ENCODE measurements at regions not wholly inside any gene's neighbourhood (a gene's known extent, or its start where the extent isn't known, plus 50 kb on each side); places are given as distances from the start of the nearest gene placed in this dataset.

GRCh38 chr16:51402785-51403184, 251.7 kb upstream of the SALL1 start:
- no peak for TF ChIP-seq CTCF (IDR thresholded peaks at IDR 0.05; ENCODE audit: extremely low read depth, low read depth, low read length)
- no peaks in the 10 kb centered on the region for H3K27me3 ChIP-seq (ENCODE audit: insufficient read depth, low read length)
- H3K4me2 ChIP-seq (ENCODE audit: insufficient read depth, low read length): no peak overlapping the region
- H3K27ac ChIP-seq (ENCODE audit: low read depth, low read length): no peak overlapping the region
- H3K9me3 ChIP-seq (ENCODE audit: low read depth, low read length): no peaks in the 10 kb centered on the region
- H3K4me3 ChIP-seq (ENCODE audit: insufficient read depth, low read length): no peak overlapping the region
- no peaks in the 10 kb centered on the region for H3K79me2 ChIP-seq (ENCODE audit: insufficient read depth, low read length)
- H3K36me3 ChIP-seq (ENCODE audit: insufficient read depth, low read length): no peaks in the 10 kb centered on the region
- H2AFZ ChIP-seq (ENCODE audit: low read length): no peak overlapping the region
- no peaks in the 10 kb centered on the region for H3K4me1 ChIP-seq (ENCODE audit: insufficient read depth, low read length)
- no peak for DNase-seq (ENCODE audit: insufficient read length, low spot score, missing footprints)
- no peaks in the 10 kb centered on the region for H4K20me1 ChIP-seq (ENCODE audit: insufficient read depth, low read length)

- H3K9me3 ChIP-seq (ENCODE audit: low read depth, low read length): no peaks in the 10 kb centered on the region
- H3K4me3 ChIP-seq (ENCODE audit: insufficient read depth, low read length): no peak overlapping the region
- H3K27ac ChIP-seq (ENCODE audit: low read depth, low read length): no peak overlapping the region
- no peaks in the 10 kb centered on the region for H3K4me1 ChIP-seq (ENCODE audit: insufficient read depth, low read length)
- H4K20me1 ChIP-seq (ENCODE audit: insufficient read depth, low read length): no peaks in the 10 kb centered on the region
- H3K4me2 ChIP-seq (ENCODE audit: insufficient read depth, low read length): no peak overlapping the region
- no peaks in the 10 kb centered on the region for H3K27me3 ChIP-seq (ENCODE audit: insufficient read depth, low read length)
- H2AFZ ChIP-seq (ENCODE audit: low read length): no peak overlapping the region
- H3K79me2 ChIP-seq (ENCODE audit: insufficient read depth, low read length): no peaks in the 10 kb centered on the region
- H3K36me3 ChIP-seq (ENCODE audit: insufficient read depth, low read length): no peaks in the 10 kb centered on the region
- TF ChIP-seq CTCF (IDR thresholded peaks at IDR 0.05; ENCODE audit: extremely low read depth, low read depth, low read length): no peak
- no peak for DNase-seq (ENCODE audit: insufficient read length, low spot score, missing footprints)
These were observed 251.2 kb upstream of the SALL1 start for GRCh38 chr16:51402298-51402697.

GRCh38 chr16:51401673-51402072, 250.6 kb upstream of the SALL1 start:
- H3K4me3 ChIP-seq (ENCODE audit: insufficient read depth, low read length): no peak overlapping the region
- H3K4me1 ChIP-seq (ENCODE audit: insufficient read depth, low read length): no peaks in the 10 kb centered on the region
- DNase-seq (ENCODE audit: insufficient read length, low spot score, missing footprints): peak; percentile 8
- no peak overlapping the region for H3K4me2 ChIP-seq (ENCODE audit: insufficient read depth, low read length)
- no peak overlapping the region for H3K27ac ChIP-seq (ENCODE audit: low read depth, low read length)
- H3K36me3 ChIP-seq (ENCODE audit: insufficient read depth, low read length): no peaks in the 10 kb centered on the region
- no peaks in the 10 kb centered on the region for H3K27me3 ChIP-seq (ENCODE audit: insufficient read depth, low read length)
- H2AFZ ChIP-seq (ENCODE audit: low read length): no peak overlapping the region
- no peaks in the 10 kb centered on the region for H3K9me3 ChIP-seq (ENCODE audit: low read depth, low read length)
- H3K79me2 ChIP-seq (ENCODE audit: insufficient read depth, low read length): no peaks in the 10 kb centered on the region
- H4K20me1 ChIP-seq (ENCODE audit: insufficient read depth, low read length): no peaks in the 10 kb centered on the region
- no peak for TF ChIP-seq CTCF (IDR thresholded peaks at IDR 0.05; ENCODE audit: extremely low read depth, low read depth, low read length)

GRCh38 chr16:51399908-51400670, 249.0 kb upstream of the SALL1 start:
- H3K4me3 ChIP-seq (ENCODE audit: insufficient read depth, low read length): no peak overlapping the region
- H3K27ac ChIP-seq (ENCODE audit: low read depth, low read length): no peak overlapping the region
- H3K9me3 ChIP-seq (ENCODE audit: low read depth, low read length): no peaks in the 10 kb centered on the region
- H3K4me1 ChIP-seq (ENCODE audit: insufficient read depth, low read length): no peaks in the 10 kb centered on the region
- no peaks in the 10 kb centered on the region for H3K79me2 ChIP-seq (ENCODE audit: insufficient read depth, low read length)
- no peaks in the 10 kb centered on the region for H3K36me3 ChIP-seq (ENCODE audit: insufficient read depth, low read length)
- H4K20me1 ChIP-seq (ENCODE audit: insufficient read depth, low read length): no peaks in the 10 kb centered on the region
- no peak for TF ChIP-seq CTCF (IDR thresholded peaks at IDR 0.05; ENCODE audit: extremely low read depth, low read depth, low read length)
- DNase-seq (ENCODE audit: insufficient read length, low spot score, missing footprints): peak; percentile 1
- no peak overlapping the region for H3K4me2 ChIP-seq (ENCODE audit: insufficient read depth, low read length)
- no peak overlapping the region for H2AFZ ChIP-seq (ENCODE audit: low read length)
- no peaks in the 10 kb centered on the region for H3K27me3 ChIP-seq (ENCODE audit: insufficient read depth, low read length)
